Vagina (tissue), 2 donors: ENCODE measurements at regions not wholly inside any gene's neighbourhood (a gene's known extent, or its start where the extent isn't known, plus 50 kb on each side); places are given as distances from the start of the nearest gene placed in this dataset.

Source experiments
- CTCF ChIP-seq, 3 experiments: fragments of 450-650 bp in 2 of 3; fragments of 200-600 bp in 1 of 3; sonication (generic) in 1 of 3; IDR thresholded peaks; one replicate each; pipeline ENCODE4 v1.5.1; 2017 to 2019; ENCODE audit warnings: antibody characterized with exemption in 3 of 3, mild to moderate bottlenecking in 2 of 3, moderate library complexity in 2 of 3
- POLR2A ChIP-seq, 2 donors: fragments of 450-650 bp; IDR thresholded peaks; one replicate each; pipeline ENCODE4 v1.6.1; 2017; ENCODE audit warnings: antibody characterized with exemption in 2 of 2, mild to moderate bottlenecking in 2 of 2, moderate library complexity in 2 of 2

- TF ChIP-seq CTCF (IDR thresholded peaks at IDR 0.05) = no peak
- TF ChIP-seq POLR2A (IDR thresholded peaks at IDR 0.05) = no peak
Measured at GRCh38 chr3:14284694-14285547, 106.3 kb downstream of the LSM3 start.
